GM12864 (cell line): ENCODE measurements at regions not wholly inside any gene's neighbourhood (a gene's known extent, or its start where the extent isn't known, plus 50 kb on each side); places are given as distances from the start of the nearest gene placed in this dataset.
"Not testable (repeated sequence)": the region's sequence is repeated elsewhere in the genome, so short reads cannot be mapped to it uniquely, and the experiment has no call there.

ENCODE experiments used
- DNase-seq: peaks from one replicate; pipeline ENCODE4 v3.0.0-alpha.2; 2011; ENCODE audit warnings: low read depth
- H3K4me3 ChIP-seq: 2 replicates; pipeline ENCODE4 v1.5.1; 2011; ENCODE audit warnings: mild to moderate bottlenecking, low read depth, low read length, control low read depth
- TF ChIP-seq, protein P1 (sequence below): IDR thresholded peaks from 2 replicates; pipeline ENCODE4 v1.5.1; 2011; ENCODE audit warnings: low read depth, mild to moderate bottlenecking, moderate library complexity, low read length, control low read depth, inconsistent platforms; ENCODE audit errors: missing control alignments

DNA sequence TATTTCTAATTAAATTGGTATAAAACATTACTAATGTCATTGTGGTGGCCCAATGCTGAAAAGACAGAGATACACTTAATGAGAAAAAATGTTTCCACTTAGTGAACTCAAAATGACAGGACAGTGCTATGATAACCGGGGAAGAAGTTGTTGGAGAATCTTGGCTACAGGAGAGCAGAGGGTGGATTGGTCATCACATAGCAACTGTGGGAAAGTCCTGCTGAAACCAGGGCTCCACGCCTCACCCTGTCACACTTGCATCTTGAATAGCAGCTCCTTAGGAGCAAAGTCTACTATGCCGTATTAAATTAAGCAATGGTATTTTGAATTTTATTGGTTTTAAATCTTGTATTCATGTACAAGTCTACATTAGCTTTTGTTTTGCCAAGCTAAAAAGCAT lies 225.5 kb downstream of the KLF6 start:
- DNase-seq = no peak
- H3K4me3 ChIP-seq = no peak overlapping the region
- TF ChIP-seq, protein P1, sequence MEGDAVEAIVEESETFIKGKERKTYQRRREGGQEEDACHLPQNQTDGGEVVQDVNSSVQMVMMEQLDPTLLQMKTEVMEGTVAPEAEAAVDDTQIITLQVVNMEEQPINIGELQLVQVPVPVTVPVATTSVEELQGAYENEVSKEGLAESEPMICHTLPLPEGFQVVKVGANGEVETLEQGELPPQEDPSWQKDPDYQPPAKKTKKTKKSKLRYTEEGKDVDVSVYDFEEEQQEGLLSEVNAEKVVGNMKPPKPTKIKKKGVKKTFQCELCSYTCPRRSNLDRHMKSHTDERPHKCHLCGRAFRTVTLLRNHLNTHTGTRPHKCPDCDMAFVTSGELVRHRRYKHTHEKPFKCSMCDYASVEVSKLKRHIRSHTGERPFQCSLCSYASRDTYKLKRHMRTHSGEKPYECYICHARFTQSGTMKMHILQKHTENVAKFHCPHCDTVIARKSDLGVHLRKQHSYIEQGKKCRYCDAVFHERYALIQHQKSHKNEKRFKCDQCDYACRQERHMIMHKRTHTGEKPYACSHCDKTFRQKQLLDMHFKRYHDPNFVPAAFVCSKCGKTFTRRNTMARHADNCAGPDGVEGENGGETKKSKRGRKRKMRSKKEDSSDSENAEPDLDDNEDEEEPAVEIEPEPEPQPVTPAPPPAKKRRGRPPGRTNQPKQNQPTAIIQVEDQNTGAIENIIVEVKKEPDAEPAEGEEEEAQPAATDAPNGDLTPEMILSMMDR = no peak

DNA sequence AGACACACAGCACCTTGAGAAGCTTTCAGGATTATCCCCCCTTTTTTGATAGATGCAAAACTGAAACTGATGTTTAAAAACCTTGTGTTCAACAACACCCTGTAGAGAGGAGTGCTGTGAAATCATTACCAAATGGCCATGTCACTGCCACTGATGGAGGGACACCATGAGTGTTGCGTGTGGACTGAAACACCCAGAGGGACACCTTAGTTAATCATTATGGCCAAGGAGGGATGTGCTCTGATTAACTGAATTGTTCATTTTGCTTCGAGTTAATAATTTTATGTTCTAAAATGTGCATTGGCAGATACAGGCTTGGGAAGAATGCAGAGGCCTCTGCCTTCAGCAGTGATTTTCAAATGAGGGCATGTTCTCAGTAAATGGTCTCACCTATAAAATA lies 226.0 kb downstream of the KLF6 start:
- no peak for DNase-seq
- H3K4me3 ChIP-seq = no peak overlapping the region
- TF ChIP-seq, protein P1 = no peak

DNA sequence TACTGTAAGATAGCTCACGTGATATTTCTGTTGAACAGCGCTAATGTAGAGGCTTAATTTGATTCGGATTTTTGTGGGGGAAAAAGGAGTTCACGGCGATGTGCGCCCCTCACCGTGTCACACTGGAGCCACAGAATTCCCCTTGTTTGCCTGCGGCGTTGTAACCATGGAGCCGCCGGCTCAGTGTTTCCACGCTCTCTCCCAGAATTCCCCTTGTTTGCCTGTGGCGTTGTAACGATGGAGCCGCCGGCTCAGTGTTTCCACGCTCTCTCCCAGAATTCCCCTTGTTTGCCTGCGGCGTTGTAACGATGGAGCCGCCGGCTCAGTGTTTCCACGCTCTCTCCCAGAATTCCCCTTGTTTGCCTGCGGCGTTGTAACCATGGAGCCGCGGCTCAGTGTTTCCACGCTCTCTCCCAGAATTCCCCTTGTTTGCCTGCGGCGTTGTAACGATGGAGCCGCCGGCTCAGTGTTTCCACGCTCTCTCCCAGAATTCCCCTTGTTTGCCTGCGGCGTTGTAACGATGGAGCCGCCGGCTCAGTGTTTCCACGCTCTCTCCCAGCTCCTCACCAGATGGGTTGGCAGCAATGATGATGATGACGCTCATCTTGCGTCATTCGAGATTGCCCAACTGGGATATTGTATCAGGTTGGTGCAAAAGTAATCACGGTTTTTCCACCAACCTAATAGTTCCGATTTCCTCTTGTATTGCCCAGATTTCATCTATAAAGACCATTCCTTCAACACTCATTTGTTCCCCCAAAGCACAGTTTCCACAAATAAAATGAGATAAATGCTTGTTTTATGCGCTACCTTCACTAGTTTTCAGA lies 228.6 kb downstream of the KLF6 start:
- DNase-seq, H3K4me3 ChIP-seq: not testable (repeated sequence)

DNA sequence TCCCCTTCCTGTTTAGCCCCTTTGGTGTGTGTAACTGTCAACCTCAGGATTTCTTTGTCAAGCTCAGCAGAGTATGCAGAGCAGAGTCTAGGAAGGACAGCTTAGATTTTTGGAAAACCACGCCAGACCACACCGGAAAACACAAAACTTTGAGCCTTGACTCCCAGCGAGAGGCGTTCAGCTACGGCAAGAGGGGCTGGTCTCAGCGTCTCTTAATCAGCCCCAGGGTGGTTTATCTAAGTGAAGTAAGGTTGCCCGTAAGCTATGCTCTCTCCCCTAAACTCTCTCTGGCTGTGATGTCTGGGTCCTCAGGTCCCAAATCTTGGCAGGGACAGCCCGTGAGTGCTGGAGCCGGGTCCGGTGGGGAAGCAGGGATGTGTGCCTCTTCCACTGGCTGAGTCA lies 230.9 kb downstream of the KLF6 start:
- no peak overlapping the region for H3K4me3 ChIP-seq
- TF ChIP-seq, protein P1 = no peak
- DNase-seq = no peak

DNA sequence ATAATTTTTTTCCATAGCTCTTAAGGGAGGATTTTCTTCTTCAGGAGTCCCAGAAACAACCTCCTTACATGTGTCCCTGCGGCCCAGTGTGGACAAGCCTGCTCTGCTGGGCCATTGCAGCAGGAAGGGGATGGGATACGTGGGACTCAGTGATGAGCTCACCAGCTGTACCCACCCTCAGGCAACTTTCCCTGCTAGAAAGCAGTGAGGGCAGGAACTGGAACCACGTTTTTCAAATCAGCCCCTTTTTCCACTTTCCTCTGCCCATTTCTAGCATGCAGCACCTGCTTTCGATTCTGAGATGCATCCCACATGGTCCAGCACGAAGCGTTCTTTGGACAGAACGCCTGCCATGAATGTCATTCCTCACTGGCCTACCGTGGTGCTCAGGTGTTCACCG lies 232.7 kb downstream of the KLF6 start:
- TF ChIP-seq, protein P1 = no peak
- no peak overlapping the region for H3K4me3 ChIP-seq
- no peak for DNase-seq

DNA sequence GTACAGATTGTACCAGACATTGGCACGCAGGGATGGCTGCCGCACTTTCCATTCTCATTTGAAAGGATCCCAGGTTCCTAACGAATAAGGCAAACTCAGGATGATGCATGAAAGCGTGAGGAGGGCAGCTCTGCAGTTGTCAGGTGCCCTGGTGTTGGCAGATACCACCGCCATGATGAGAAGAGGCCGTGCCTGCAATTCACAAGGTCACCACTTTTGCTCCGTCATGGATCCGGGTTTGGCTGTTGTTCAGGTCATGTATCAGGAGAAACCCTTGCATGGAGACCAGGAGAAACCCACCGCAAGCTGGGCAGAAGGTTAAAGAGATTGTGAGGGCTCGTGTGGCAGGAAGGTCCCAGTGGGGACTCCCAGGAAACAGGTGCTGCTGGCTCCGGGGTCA lies 233.2 kb downstream of the KLF6 start:
- H3K4me3 ChIP-seq = no peak overlapping the region
- DNase-seq = no peak
- TF ChIP-seq, protein P1 = no peak

DNA sequence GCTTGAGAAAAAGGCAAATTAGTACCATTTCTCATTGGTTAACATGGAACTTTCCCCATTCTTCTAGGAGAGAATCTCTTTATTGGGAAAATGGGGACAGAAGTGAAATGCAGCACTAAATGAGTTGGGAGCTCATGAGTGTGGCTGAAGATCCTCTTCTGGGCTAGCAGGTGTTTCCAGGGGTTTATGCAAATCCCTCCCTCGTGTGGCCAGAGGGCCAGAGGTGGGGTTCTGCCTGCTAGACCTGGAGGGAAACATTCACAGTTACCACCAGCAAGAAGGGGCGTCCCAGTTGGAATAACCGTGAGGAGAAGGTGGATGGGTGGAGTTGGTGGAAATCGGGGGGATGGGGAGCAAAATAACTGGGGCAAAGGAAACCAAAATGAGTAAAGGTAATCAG lies 235.9 kb downstream of the KLF6 start:
- TF ChIP-seq, protein P1 = no peak
- H3K4me3 ChIP-seq = no peak overlapping the region
- DNase-seq = no peak

DNA sequence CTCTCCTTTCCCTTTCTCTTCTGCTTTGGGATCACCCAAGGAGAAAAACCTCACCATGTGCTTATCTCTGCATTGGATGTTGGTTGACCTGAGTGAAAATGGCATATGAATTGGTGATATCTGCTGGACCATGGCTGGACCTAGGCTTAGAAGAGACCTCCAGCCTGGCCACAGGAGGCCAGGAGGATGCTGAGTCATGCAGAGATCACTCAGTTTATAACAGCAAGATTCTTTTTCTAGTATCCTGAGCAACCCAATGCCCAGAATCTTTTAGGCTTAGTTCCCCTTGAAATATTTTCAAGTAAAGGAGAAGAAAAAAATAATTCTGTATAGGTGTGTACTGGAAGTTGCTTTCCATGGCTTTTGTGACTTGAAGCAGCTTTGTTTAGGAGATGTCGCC lies 236.3 kb downstream of the KLF6 start:
- DNase-seq = no peak
- TF ChIP-seq, protein P1 = no peak
- H3K4me3 ChIP-seq = no peak overlapping the region
